ENCODE measurements at regions not wholly inside any gene's neighbourhood (a gene's known extent, or its start where the extent isn't known, plus 50 kb on each side); places are given as distances from the start of the nearest gene placed in this dataset.

GRCh38 chr1:4156241-4156973 is 256.3 kb upstream of the C1orf174 start:
- no TSS peak for BruUV-seq (replicated peaks)
- ChIA-PET POLR2A (interaction anchor here (0.6 kb wide), 1 partner anchor 114 kb away, joined by 3 read pairs; no protein-coding TSS in a partner anchor), CTCF (no interaction called here)
- no peak for DNase-seq (ENCODE audit: unreplicated experiment)
- no peaks in the 10 kb centered on the region for H3K4me1 Mint-ChIP-seq (ENCODE audit: insufficient read depth, unreplicated experiment)
- no peak overlapping the region for H3K27ac Mint-ChIP-seq (ENCODE audit: low read depth, unreplicated experiment)
- TF ChIP-seq CTCF (IDR thresholded peaks at IDR 0.05; ENCODE audit: unreplicated experiment) = no peak
- peaks cover 19% of the 10 kb centered on the region for H3K9me3 Mint-ChIP-seq (ENCODE audit: unreplicated experiment)
- no peaks in the 10 kb centered on the region for H3K36me3 Mint-ChIP-seq (ENCODE audit: insufficient read depth, unreplicated experiment)
- intact Hi-C loops (cut with micrococcal nuclease) = no loop called here
- no peak overlapping the region for H3K4me3 Mint-ChIP-seq (ENCODE audit: unreplicated experiment)
- no peaks in the 10 kb centered on the region for H3K27me3 Mint-ChIP-seq (ENCODE audit: insufficient read depth, unreplicated experiment)

- intact Hi-C loops (cut with micrococcal nuclease) = no loop called here
- BruUV-seq (replicated peaks) = no TSS peak
- Mint-ChIP-seq H3K27ac (ENCODE audit: low read depth, unreplicated experiment) (no peak overlapping the region), H3K4me1 (ENCODE audit: insufficient read depth, unreplicated experiment) (no peaks in the 10 kb centered on the region), H3K36me3 (ENCODE audit: insufficient read depth, unreplicated experiment) (no peaks in the 10 kb centered on the region), H3K27me3 (ENCODE audit: insufficient read depth, unreplicated experiment) (no peaks in the 10 kb centered on the region), H3K9me3 (ENCODE audit: unreplicated experiment) (peaks cover 34% of the 10 kb centered on the region), H3K4me3 (ENCODE audit: unreplicated experiment) (no peak overlapping the region)
- DNase-seq (ENCODE audit: unreplicated experiment) = no peak
- CTCF ChIA-PET = no interaction called here
- TF ChIP-seq CTCF (IDR thresholded peaks at IDR 0.05; ENCODE audit: unreplicated experiment) = no peak
- POLR2A ChIA-PET = no interaction called here
These were observed 260.1 kb upstream of the C1orf174 start for GRCh38 chr1:4160181-4160580.

GRCh38 chr1:4161366-4162006 is 261.4 kb upstream of the C1orf174 start:
- H3K4me3 Mint-ChIP-seq (ENCODE audit: unreplicated experiment) = no peak overlapping the region
- no peaks in the 10 kb centered on the region for H3K4me1 Mint-ChIP-seq (ENCODE audit: insufficient read depth, unreplicated experiment)
- ChIA-PET CTCF (no interaction called here), POLR2A (no interaction called here)
- DNase-seq (ENCODE audit: unreplicated experiment) = no peak
- TF ChIP-seq CTCF (IDR thresholded peaks at IDR 0.05; ENCODE audit: unreplicated experiment) = no peak
- peaks cover 37% of the 10 kb centered on the region for H3K9me3 Mint-ChIP-seq (ENCODE audit: unreplicated experiment)
- no peak overlapping the region for H3K27ac Mint-ChIP-seq (ENCODE audit: low read depth, unreplicated experiment)
- no peaks in the 10 kb centered on the region for H3K36me3 Mint-ChIP-seq (ENCODE audit: insufficient read depth, unreplicated experiment)
- BruUV-seq (replicated peaks) = no TSS peak
- intact Hi-C loops (cut with micrococcal nuclease) = no loop called here
- no peaks in the 10 kb centered on the region for H3K27me3 Mint-ChIP-seq (ENCODE audit: insufficient read depth, unreplicated experiment)

- Mint-ChIP-seq H3K27ac (ENCODE audit: low read depth, unreplicated experiment) (no peak overlapping the region), H3K36me3 (ENCODE audit: insufficient read depth, unreplicated experiment) (no peaks in the 10 kb centered on the region), H3K4me3 (ENCODE audit: unreplicated experiment) (no peak overlapping the region), H3K4me1 (ENCODE audit: insufficient read depth, unreplicated experiment) (no peaks in the 10 kb centered on the region), H3K9me3 (ENCODE audit: unreplicated experiment) (peaks cover 36% of the 10 kb centered on the region), H3K27me3 (ENCODE audit: insufficient read depth, unreplicated experiment) (no peaks in the 10 kb centered on the region)
- BruUV-seq (replicated peaks) = no TSS peak
- ChIA-PET CTCF (no interaction called here), POLR2A (interaction anchor here (0.6 kb wide), 1 partner anchor 11 kb away, joined by 3 read pairs; no protein-coding TSS in a partner anchor)
- DNase-seq (ENCODE audit: unreplicated experiment) = no peak
- no peak for TF ChIP-seq CTCF (IDR thresholded peaks at IDR 0.05; ENCODE audit: unreplicated experiment)
- intact Hi-C loops (cut with micrococcal nuclease) = no loop called here
These were observed 264.9 kb upstream of the C1orf174 start for GRCh38 chr1:4164965-4165364.

Measured in MCF 10A (cell line).